Keratinocyte (primary cell): ENCODE measurements at regions not wholly inside any gene's neighbourhood (a gene's known extent, or its start where the extent isn't known, plus 50 kb on each side); places are given as distances from the start of the nearest gene placed in this dataset.

ENCODE experiments used
- DNase-seq: peaks from one replicate; pipeline ENCODE4 v3.0.0-alpha.2; 2011; ENCODE audit warnings: low read depth, missing footprints, low spot score
- FAIRE-seq: peaks from 2 replicates; lab custom pipeline; 2011; peaks lifted over from hg19 to GRCh38; lab: Jason Lieb, UNC
- H2AFZ ChIP-seq: 2 replicates; pipeline ENCODE4 v1.6.0; 2012; ENCODE audit warnings: low read length, control low read depth, inconsistent platforms; ENCODE audit not compliant: control insufficient read depth
- H3K27ac ChIP-seq: 2 replicates; pipeline ENCODE4 v1.5.1; 2011; ENCODE audit warnings: low read length; ENCODE audit not compliant: control insufficient read depth, insufficient read depth
- H3K27me3 ChIP-seq: 3 replicates; pipeline ENCODE4 v1.6.0; 2011; ENCODE audit warnings: low read length; ENCODE audit not compliant: control insufficient read depth, insufficient read depth; ENCODE audit errors: extremely low read depth
- H3K36me3 ChIP-seq, 2 experiments: 2 replicates in 1 of 2; 3 replicates in 1 of 2; pipeline ENCODE4 v1.5.1; 2011; ENCODE audit warnings: low read length in 2 of 2, mild to moderate bottlenecking in 1 of 2; ENCODE audit not compliant: control insufficient read depth in 2 of 2, insufficient read depth in 2 of 2; ENCODE audit errors: extremely low read depth in 1 of 2
- H3K4me1 ChIP-seq: 3 replicates; pipeline ENCODE4 v1.5.1; 2011; ENCODE audit warnings: low read length; ENCODE audit not compliant: control insufficient read depth, insufficient read depth; ENCODE audit errors: extremely low read depth
- H3K4me2 ChIP-seq: 3 replicates; pipeline ENCODE4 v1.6.0; 2011; ENCODE audit warnings: low read depth, low read length; ENCODE audit not compliant: control insufficient read depth, insufficient read depth; ENCODE audit errors: extremely low read depth
- H3K4me3 ChIP-seq, 3 experiments: fragments of 200-600 bp in 1 of 3; sonication (generic) in 1 of 3; 2 replicates in 2 of 3; 3 replicates in 1 of 3; pipeline ENCODE4 v1.5.1; 2011 to 2016; ENCODE audit warnings: low read length in 3 of 3, mild to moderate bottlenecking in 3 of 3, control low read depth in 2 of 3, inconsistent platforms in 1 of 3, low read depth in 1 of 3, mixed read lengths in 1 of 3, mixed run types in 1 of 3, moderate library complexity in 1 of 3; ENCODE audit not compliant: control insufficient read depth in 2 of 3, insufficient read depth in 2 of 3; ENCODE audit errors: extremely low read depth in 1 of 3
- H3K79me2 ChIP-seq: 2 replicates; pipeline ENCODE4 v1.6.0; 2012; ENCODE audit warnings: low read length; ENCODE audit not compliant: control insufficient read depth, insufficient read depth
- H3K9ac ChIP-seq: 3 replicates; pipeline ENCODE4 v1.6.0; 2011; ENCODE audit warnings: low read length; ENCODE audit not compliant: control insufficient read depth, insufficient read depth; ENCODE audit errors: extremely low read depth
- H3K9me1 ChIP-seq: 3 replicates; pipeline ENCODE4 v1.6.0; 2011; ENCODE audit warnings: low read length; ENCODE audit not compliant: control insufficient read depth, insufficient read depth; ENCODE audit errors: extremely low read depth
- H3K9me3 ChIP-seq: 2 replicates; pipeline ENCODE4 v1.5.1; 2012; ENCODE audit warnings: low read depth, low read length; ENCODE audit not compliant: control insufficient read depth
- H4K20me1 ChIP-seq: 3 replicates; pipeline ENCODE4 v1.6.0; 2011; ENCODE audit warnings: low read length; ENCODE audit not compliant: control insufficient read depth, insufficient read depth; ENCODE audit errors: extremely low read depth
- EZH2 ChIP-seq: IDR thresholded peaks from one replicate; pipeline ENCODE4 v1.6.1; 2012; ENCODE audit warnings: inconsistent platforms, mild to moderate bottlenecking, low read length, moderate library complexity
- dilution Hi-C: fragments of 300-500 bp; cut with MboI; formaldehyde crosslinking; loops from one replicate; pipeline ENCODE4 v1.7.0; 2020; ENCODE audit warnings: low sequenced_read_pairs; ENCODE audit not compliant: extremely low pct_ligation_motif_present
- TF ChIP-seq, protein P1 (sequence below), 3 experiments: IDR thresholded peaks in 1 of 3; conservative IDR thresholded peaks in 1 of 3; optimal IDR thresholded peaks in 1 of 3; 2 replicates in 2 of 3; 3 replicates in 1 of 3; pipeline versions ENCODE3 to v1.5.1; 2011; ENCODE audit warnings: low read length in 3 of 3, mild to moderate bottlenecking in 3 of 3, moderate library complexity in 2 of 3, control low read depth in 1 of 3, inconsistent platforms in 1 of 3; ENCODE audit not compliant: insufficient read depth in 2 of 3; ENCODE audit errors: extremely low read depth in 1 of 3

- no peaks in the 10 kb centered on the region for H4K20me1 ChIP-seq
- no peak overlapping the region for H3K4me3 ChIP-seq
- no peak overlapping the region for H3K27ac ChIP-seq
- no peaks in the 10 kb centered on the region for H3K9me1 ChIP-seq
- no peak overlapping the region for H3K9ac ChIP-seq
- no peaks in the 10 kb centered on the region for H3K4me1 ChIP-seq
- H2AFZ ChIP-seq, result no peak overlapping the region
- H3K4me2 ChIP-seq, result no peak overlapping the region
- no peak for TF ChIP-seq EZH2
- TF ChIP-seq, protein P1, sequence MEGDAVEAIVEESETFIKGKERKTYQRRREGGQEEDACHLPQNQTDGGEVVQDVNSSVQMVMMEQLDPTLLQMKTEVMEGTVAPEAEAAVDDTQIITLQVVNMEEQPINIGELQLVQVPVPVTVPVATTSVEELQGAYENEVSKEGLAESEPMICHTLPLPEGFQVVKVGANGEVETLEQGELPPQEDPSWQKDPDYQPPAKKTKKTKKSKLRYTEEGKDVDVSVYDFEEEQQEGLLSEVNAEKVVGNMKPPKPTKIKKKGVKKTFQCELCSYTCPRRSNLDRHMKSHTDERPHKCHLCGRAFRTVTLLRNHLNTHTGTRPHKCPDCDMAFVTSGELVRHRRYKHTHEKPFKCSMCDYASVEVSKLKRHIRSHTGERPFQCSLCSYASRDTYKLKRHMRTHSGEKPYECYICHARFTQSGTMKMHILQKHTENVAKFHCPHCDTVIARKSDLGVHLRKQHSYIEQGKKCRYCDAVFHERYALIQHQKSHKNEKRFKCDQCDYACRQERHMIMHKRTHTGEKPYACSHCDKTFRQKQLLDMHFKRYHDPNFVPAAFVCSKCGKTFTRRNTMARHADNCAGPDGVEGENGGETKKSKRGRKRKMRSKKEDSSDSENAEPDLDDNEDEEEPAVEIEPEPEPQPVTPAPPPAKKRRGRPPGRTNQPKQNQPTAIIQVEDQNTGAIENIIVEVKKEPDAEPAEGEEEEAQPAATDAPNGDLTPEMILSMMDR (optimal IDR thresholded peaks at IDR 0.05 in 1 of 3, IDR thresholded peaks at IDR 0.05 in 1 of 3, conservative IDR thresholded peaks at IDR 0.05 in 1 of 3; ENCODE audit: extremely low read depth in 1 of 3, insufficient read depth in 2 of 3, low read length in 3 of 3), result no peak
- no peaks in the 10 kb centered on the region for H3K27me3 ChIP-seq
- no peaks in the 10 kb centered on the region for H3K79me2 ChIP-seq
- FAIRE-seq (no peak), DNase-seq (no peak)
- dilution Hi-C loops, result no loop called here
- H3K36me3 ChIP-seq, result no peaks in the 10 kb centered on the region
- H3K9me3 ChIP-seq, result no peaks in the 10 kb centered on the region
These were observed 208.2 kb downstream of the SNX13 start for GRCh38 chr7:17732083-17732482.
